Coronary artery (tissue), 2 donors: ENCODE measurements at regions not wholly inside any gene's neighbourhood (a gene's known extent, or its start where the extent isn't known, plus 50 kb on each side); places are given as distances from the start of the nearest gene placed in this dataset.
A peak's percentile ranks its signal among the peaks of the same experiment; 100 is the strongest.

ENCODE experiments used
- DNase-seq: peaks from one replicate; pipeline ENCODE4 v3.0.0-alpha.2; 2017; ENCODE audit warnings: low spot score
- H3K27ac ChIP-seq, 2 donors: fragments of 200-600 bp; sonication (generic); one replicate each; pipeline ENCODE4 v1.5.1; 2016 to 2019
- H3K4me3 ChIP-seq: fragments of 200-600 bp; sonication (generic); 2 replicates; pipeline ENCODE4 v1.5.1; 2016; ENCODE audit warnings: mild to moderate bottlenecking, moderate library complexity
- TF ChIP-seq, protein P1 (sequence below): fragments of 200-600 bp; sonication (generic); IDR thresholded peaks from one replicate; pipeline ENCODE4 v1.5.1; 2019; ENCODE audit warnings: antibody characterized with exemption

DNA sequence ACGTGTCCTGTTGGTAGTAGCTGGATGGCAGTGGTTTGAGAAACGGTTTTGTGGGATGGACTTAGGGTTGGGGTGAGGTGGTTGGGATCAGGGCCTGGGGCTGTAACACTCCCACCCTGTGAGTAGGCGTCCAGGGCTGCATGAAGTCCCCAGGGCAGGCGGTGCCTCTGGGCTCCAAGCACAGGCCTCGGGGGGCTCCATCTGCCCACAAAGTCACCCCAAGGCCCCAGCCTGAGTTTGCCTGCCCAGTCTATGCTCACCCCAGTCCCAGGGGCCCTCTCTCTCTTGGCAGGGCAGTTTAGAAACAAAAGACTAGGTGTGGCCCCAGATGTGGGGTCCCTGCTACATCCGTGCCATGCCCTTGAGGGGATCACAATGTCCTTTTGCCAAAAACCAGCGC lies 86.9 kb upstream of the PRR23E start:
- no peak overlapping the region for H3K27ac ChIP-seq
- DNase-seq, result peak; percentile 49
- TF ChIP-seq, protein P1, sequence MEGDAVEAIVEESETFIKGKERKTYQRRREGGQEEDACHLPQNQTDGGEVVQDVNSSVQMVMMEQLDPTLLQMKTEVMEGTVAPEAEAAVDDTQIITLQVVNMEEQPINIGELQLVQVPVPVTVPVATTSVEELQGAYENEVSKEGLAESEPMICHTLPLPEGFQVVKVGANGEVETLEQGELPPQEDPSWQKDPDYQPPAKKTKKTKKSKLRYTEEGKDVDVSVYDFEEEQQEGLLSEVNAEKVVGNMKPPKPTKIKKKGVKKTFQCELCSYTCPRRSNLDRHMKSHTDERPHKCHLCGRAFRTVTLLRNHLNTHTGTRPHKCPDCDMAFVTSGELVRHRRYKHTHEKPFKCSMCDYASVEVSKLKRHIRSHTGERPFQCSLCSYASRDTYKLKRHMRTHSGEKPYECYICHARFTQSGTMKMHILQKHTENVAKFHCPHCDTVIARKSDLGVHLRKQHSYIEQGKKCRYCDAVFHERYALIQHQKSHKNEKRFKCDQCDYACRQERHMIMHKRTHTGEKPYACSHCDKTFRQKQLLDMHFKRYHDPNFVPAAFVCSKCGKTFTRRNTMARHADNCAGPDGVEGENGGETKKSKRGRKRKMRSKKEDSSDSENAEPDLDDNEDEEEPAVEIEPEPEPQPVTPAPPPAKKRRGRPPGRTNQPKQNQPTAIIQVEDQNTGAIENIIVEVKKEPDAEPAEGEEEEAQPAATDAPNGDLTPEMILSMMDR, result no peak
- no peak overlapping the region for H3K4me3 ChIP-seq

DNA sequence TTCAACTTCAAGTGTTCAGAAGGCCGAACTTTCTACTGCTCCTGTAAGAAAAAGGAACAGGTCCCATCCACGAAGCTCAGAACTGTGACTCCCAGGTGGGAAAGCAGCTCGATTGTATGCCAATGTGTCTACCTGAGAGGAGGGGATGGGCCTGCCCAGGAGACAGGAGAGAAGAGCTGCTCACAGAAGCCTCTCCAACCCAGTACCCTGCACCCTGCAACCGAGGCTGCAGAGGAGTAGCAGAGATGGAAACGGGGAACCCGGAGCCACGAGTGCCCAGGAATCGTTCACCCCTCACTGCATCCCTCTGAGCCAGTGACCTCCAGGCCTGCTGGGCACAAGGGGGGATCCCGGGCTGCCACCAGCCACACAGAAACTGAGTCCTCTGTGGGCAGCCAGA lies 86.5 kb upstream of the PRR23E start:
- peak; percentile 47 for DNase-seq
- TF ChIP-seq, protein P1, result no peak

DNA sequence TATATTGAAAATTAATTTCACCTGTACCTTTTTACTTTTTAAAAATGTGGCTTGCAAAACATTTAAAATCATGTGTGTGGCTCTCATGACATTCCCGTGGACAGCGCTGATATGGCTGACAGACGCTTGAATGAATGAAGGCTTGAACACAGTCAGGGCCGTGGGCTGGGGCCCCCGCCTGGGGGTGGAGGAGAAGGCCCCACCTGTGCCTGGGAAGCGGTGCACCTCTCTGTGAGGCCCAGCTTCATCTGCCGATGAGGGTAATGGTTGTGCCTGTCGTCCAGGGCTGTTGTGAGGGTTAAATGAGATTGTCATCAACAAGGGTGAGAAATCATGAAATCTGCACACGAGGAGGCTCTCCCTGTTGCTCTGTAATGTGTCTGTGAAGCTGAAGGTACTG lies 85.9 kb upstream of the PRR23E start:
- peak; percentile 50 for DNase-seq
- TF ChIP-seq, protein P1, result no peak
- Histone ChIP-seq H3K27ac (no peak overlapping the region), H3K4me3 (no peak overlapping the region)

More for the DNA sequence above, 86.5 kb upstream of the PRR23E start:
- Histone ChIP-seq H3K27ac (no peak overlapping the region), H3K4me3 (no peak overlapping the region)

DNA sequence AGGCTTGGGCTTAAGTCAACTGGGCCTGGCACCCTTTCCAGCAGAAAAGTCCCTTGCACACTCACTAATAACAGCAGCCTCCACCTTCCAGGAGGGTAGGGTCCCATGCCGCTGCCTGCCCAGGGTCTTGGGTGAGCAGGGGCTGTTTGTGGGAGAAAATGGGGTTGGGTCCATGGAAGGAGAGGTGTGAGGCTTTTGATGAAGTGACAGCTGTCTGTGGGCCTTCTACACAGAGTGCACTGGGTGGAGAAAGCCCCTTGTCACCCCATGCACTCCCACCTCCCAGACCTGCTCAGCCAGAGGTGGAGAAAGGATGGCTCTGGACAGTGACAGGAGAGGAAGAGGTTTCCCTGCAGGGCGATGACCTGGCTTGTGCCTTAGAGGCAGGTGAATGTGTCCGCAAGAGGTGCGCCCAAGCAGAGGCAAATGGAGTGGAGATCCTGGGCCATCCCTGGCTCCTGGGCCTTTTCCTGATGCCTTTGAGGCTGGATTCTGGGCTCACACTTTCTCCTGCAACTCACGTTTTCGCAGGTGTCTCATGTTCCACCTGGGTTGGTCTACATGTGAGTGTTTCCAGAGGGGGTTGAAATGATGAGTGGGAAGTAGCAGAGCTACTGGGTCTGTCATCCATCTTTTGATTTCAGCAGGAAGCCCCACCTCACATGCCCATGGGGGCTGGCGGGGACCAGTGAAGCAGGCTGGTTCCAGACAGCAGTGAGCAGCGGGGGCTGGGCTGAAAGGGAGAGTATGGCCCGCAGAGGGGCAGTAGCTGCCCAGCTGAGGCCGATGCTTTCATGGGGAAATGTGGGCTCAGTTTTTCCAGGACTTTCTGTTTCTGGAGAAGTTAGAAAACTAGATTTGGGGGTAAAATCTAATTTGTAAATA lies 85.2 kb upstream of the PRR23E start:
- no peak overlapping the region for H3K27ac ChIP-seq
- no peak overlapping the region for H3K4me3 ChIP-seq
- peak; percentile 55 for DNase-seq
- TF ChIP-seq, protein P1, result no peak

DNA sequence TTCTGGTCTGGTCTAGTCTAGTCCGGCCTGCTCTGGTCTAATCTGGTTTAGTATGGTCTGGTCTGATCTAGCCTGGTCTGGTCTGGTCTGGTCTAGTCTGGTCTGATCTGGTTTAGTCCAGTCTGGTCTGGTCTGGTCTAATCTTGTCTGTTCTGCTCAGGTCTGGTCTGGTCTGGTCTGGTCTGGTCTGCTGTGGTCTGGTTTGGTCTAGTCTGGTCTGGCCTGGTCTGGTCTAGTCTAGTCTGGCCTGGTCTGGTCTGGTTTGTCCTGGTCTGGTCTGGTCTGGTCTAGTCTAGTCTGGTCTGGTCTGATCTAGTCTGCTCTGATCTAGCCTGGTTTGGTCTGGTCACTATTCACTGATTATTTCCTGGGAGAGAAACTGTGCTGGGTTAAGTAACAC lies 84.1 kb upstream of the PRR23E start:
- H3K4me3 ChIP-seq, result no peak overlapping the region
- H3K27ac ChIP-seq, result no peak overlapping the region
- TF ChIP-seq, protein P1, result no peak
- peak; percentile 68 for DNase-seq

DNA sequence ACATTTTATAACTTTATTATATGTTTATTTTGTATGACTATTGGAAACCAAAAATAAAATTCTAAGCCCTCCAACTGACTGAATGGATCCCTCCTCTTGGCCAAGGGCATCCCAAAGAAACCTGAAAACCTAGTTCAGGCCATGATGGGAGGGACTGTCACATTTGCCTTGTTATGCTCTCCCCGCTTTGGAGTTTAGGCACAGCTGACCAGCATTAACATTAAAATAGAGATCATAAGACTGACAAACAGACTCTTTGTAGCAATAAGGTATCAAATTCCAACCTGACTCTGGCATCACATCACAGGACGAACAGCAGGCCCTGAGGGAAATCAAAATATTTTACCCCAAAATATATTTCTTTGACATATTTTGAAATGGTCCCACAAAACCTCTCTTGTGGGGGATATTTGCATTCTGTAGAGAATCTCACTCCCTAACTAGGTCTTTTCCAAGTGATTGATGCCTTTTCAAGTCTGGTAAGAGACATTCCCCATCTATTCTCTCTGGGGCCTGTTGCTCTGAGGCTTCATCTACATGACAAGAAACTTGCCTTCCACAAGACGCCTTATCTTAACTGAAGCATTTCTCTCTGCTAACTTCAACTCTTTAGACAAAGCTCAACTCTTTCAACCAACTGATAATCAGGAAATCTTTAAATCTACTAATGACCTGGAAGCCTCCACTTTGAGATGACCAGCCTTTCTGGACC lies 81.8 kb upstream of the PRR23E start:
- no peak overlapping the region for H3K4me3 ChIP-seq
- TF ChIP-seq, protein P1, result no peak
- H3K27ac ChIP-seq, result no peak overlapping the region
- DNase-seq, result no peak
